ENCODE measurements at regions not wholly inside any gene's neighbourhood (a gene's known extent, or its start where the extent isn't known, plus 50 kb on each side); places are given as distances from the start of the nearest gene placed in this dataset.

- TF ChIP-seq CTCF (IDR thresholded peaks at IDR 0.05): no peak
- TF ChIP-seq POLR2A (IDR thresholded peaks at IDR 0.05): no peak
- TF ChIP-seq EP300 (IDR thresholded peaks at IDR 0.05): no peak
Measured at GRCh38 chr6:133583907-133584427, 304.9 kb upstream of the TCF21 start.

Measured in tibial nerve (tissue), 4 donors.